ENCODE measurements at regions not wholly inside any gene's neighbourhood (a gene's known extent, or its start where the extent isn't known, plus 50 kb on each side); places are given as distances from the start of the nearest gene placed in this dataset.

- no CpG with 5 or more reads among the region's 7 CpGs for WGBS, 2 donors (ENCODE audit: extremely low coverage in 2 of 2, insufficient read length in 2 of 2, insufficient replicate concordance in 1 of 2)
Measured at GRCh38 chr7:106180721-106181120, 68.6 kb upstream of the SYPL1 start.

DNA sequence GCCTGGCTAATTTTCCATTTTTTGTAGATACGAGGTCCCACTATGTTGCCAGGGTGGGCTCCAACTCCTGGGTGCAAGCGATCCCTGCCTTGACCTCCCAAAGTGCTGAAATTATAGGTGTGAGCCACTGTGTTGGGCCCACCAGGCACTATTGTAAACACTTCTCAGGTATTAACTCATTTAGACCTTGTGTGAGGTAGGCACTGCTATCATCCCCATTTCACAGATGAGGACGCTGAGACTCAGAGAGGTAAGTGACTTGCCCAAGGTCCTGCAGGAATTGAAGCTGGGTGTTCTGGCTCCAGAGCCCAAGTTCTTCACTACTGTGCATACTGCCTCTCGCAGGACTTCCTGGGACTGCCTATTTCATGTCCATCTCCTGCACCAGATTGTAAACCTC lies 67.1 kb upstream of the SYPL1 start:
- DNase-seq (ENCODE audit: low spot score): no peak
- Histone ChIP-seq H3K4ac (ENCODE audit: low read length) (no peak overlapping the region), H2BK120ac (ENCODE audit: low read depth, low read length) (no peak overlapping the region), H3K9me3 (replicated peaks in 1 of 2; ENCODE audit: control insufficient read depth in 2 of 2, insufficient read depth in 1 of 2, low read depth in 1 of 2, low read length in 2 of 2) (no peaks in the 10 kb centered on the region), H3K4me3 (ENCODE audit: low read length in 2 of 2) (no peak overlapping the region), H2AFZ (ENCODE audit: low read length) (no peak overlapping the region), H3K79me1 (ENCODE audit: low read depth, low read length) (no peaks in the 10 kb centered on the region), H2AK5ac (ENCODE audit: low read depth, low read length) (no peak overlapping the region), H3K27me3 (ENCODE audit: control insufficient read depth in 3 of 3, insufficient read depth in 3 of 3, low read depth in 1 of 3, low read length in 3 of 3) (peaks cover 0 to 11% (median 0%) of the 10 kb centered on the region in 3 experiments), H3K36me3 (replicated peaks in 1 of 2; ENCODE audit: control insufficient read depth in 2 of 2, insufficient read depth in 2 of 2, low read length in 2 of 2) (no peaks in the 10 kb centered on the region), H3K14ac (ENCODE audit: low read length) (no peak overlapping the region), H3K18ac (ENCODE audit: low read length) (no peak overlapping the region), H3K27ac (replicated peaks; ENCODE audit: low read length) (no peak overlapping the region), H3K4me2 (ENCODE audit: insufficient read depth, low read length, poor library complexity, severe bottlenecking) (no peak overlapping the region), H3K4me1 (ENCODE audit: control insufficient read depth in 2 of 2, insufficient read depth in 1 of 2, low read depth in 1 of 2, low read length in 2 of 2) (peaks cover 0 to 4% of the 10 kb centered on the region in 2 donors), H2BK5ac (ENCODE audit: low read length) (no peak overlapping the region), H3K9ac (ENCODE audit: low read depth, low read length, poor library complexity) (no peak overlapping the region), H2BK15ac (ENCODE audit: low read length) (no peak overlapping the region), H2BK12ac (ENCODE audit: low read length) (no peak overlapping the region), H4K8ac (ENCODE audit: low read depth, low read length) (no peak overlapping the region), H4K91ac (ENCODE audit: low read depth, low read length, poor library complexity) (no peak overlapping the region), H3K23ac (ENCODE audit: low read depth, low read length, poor library complexity) (no peak overlapping the region)
- WGBS, 2 donors (ENCODE audit: extremely low coverage in 2 of 2, insufficient read length in 2 of 2, insufficient replicate concordance in 1 of 2): no CpG with 5 or more reads among the region's 4 CpGs

More at GRCh38 chr7:106180721-106181120, 68.6 kb upstream of the SYPL1 start:
- DNase-seq (ENCODE audit: low spot score): no peak
- Histone ChIP-seq H3K4ac (ENCODE audit: low read length) (no peak overlapping the region), H3K4me2 (ENCODE audit: insufficient read depth, low read length, poor library complexity, severe bottlenecking) (no peak overlapping the region), H2AK5ac (ENCODE audit: low read depth, low read length) (no peak overlapping the region), H3K36me3 (replicated peaks in 1 of 2; ENCODE audit: control insufficient read depth in 2 of 2, insufficient read depth in 2 of 2, low read length in 2 of 2) (no peaks in the 10 kb centered on the region), H3K27ac (replicated peaks; ENCODE audit: low read length) (no peak overlapping the region), H3K23ac (ENCODE audit: low read depth, low read length, poor library complexity) (no peak overlapping the region), H2BK12ac (ENCODE audit: low read length) (no peak overlapping the region), H2AFZ (ENCODE audit: low read length) (no peak overlapping the region), H4K91ac (ENCODE audit: low read depth, low read length, poor library complexity) (no peak overlapping the region), H3K27me3 (ENCODE audit: control insufficient read depth in 3 of 3, insufficient read depth in 3 of 3, low read depth in 1 of 3, low read length in 3 of 3) (peaks cover 0 to 7% (median 0%) of the 10 kb centered on the region in 3 experiments), H3K79me1 (ENCODE audit: low read depth, low read length) (no peaks in the 10 kb centered on the region), H4K8ac (ENCODE audit: low read depth, low read length) (no peak overlapping the region), H2BK5ac (ENCODE audit: low read length) (no peak overlapping the region), H3K9me3 (replicated peaks in 1 of 2; ENCODE audit: control insufficient read depth in 2 of 2, insufficient read depth in 1 of 2, low read depth in 1 of 2, low read length in 2 of 2) (no peaks in the 10 kb centered on the region), H3K4me3 (ENCODE audit: low read length in 2 of 2) (no peak overlapping the region), H2BK15ac (ENCODE audit: low read length) (no peak overlapping the region), H3K14ac (ENCODE audit: low read length) (no peak overlapping the region), H3K9ac (ENCODE audit: low read depth, low read length, poor library complexity) (no peak overlapping the region), H3K18ac (ENCODE audit: low read length) (no peak overlapping the region), H2BK120ac (ENCODE audit: low read depth, low read length) (no peak overlapping the region), H3K4me1 (ENCODE audit: control insufficient read depth in 2 of 2, insufficient read depth in 1 of 2, low read depth in 1 of 2, low read length in 2 of 2) (peaks cover 0 to 4% of the 10 kb centered on the region in 2 donors)

- no peak overlapping the region for H3K23ac ChIP-seq (ENCODE audit: low read depth, low read length, poor library complexity)
- H3K36me3 ChIP-seq (replicated peaks in 1 of 2; ENCODE audit: control insufficient read depth in 2 of 2, insufficient read depth in 2 of 2, low read length in 2 of 2): no peaks in the 10 kb centered on the region
- H2AFZ ChIP-seq (ENCODE audit: low read length): no peak overlapping the region
- H3K79me1 ChIP-seq (ENCODE audit: low read depth, low read length): no peaks in the 10 kb centered on the region
- H3K4me1 ChIP-seq (ENCODE audit: control insufficient read depth in 2 of 2, insufficient read depth in 1 of 2, low read depth in 1 of 2, low read length in 2 of 2): peaks cover 0 to 4% of the 10 kb centered on the region in 2 donors
- H3K4me2 ChIP-seq (ENCODE audit: insufficient read depth, low read length, poor library complexity, severe bottlenecking): no peak overlapping the region
- H3K4me3 ChIP-seq (ENCODE audit: low read length in 2 of 2): no peak overlapping the region
- no peak overlapping the region for H3K9ac ChIP-seq (ENCODE audit: low read depth, low read length, poor library complexity)
- no peak overlapping the region for H4K91ac ChIP-seq (ENCODE audit: low read depth, low read length, poor library complexity)
- H2BK12ac ChIP-seq (ENCODE audit: low read length): no peak overlapping the region
- no peak overlapping the region for H3K18ac ChIP-seq (ENCODE audit: low read length)
- H2BK15ac ChIP-seq (ENCODE audit: low read length): no peak overlapping the region
- no peak overlapping the region for H3K4ac ChIP-seq (ENCODE audit: low read length)
- WGBS, 2 donors (ENCODE audit: extremely low coverage in 2 of 2, insufficient read length in 2 of 2, insufficient replicate concordance in 1 of 2): no CpG with 5 or more reads among the region's 3 CpGs
- DNase-seq (ENCODE audit: low spot score): no peak
- no peaks in the 10 kb centered on the region for H3K9me3 ChIP-seq (replicated peaks in 1 of 2; ENCODE audit: control insufficient read depth in 2 of 2, insufficient read depth in 1 of 2, low read depth in 1 of 2, low read length in 2 of 2)
- H2BK120ac ChIP-seq (ENCODE audit: low read depth, low read length): no peak overlapping the region
- no peak overlapping the region for H4K8ac ChIP-seq (ENCODE audit: low read depth, low read length)
- no peak overlapping the region for H3K14ac ChIP-seq (ENCODE audit: low read length)
- H3K27me3 ChIP-seq (ENCODE audit: control insufficient read depth in 3 of 3, insufficient read depth in 3 of 3, low read depth in 1 of 3, low read length in 3 of 3): peaks cover 0 to 11% (median 0%) of the 10 kb centered on the region in 3 experiments
- no peak overlapping the region for H3K27ac ChIP-seq (replicated peaks; ENCODE audit: low read length)
- no peak overlapping the region for H2BK5ac ChIP-seq (ENCODE audit: low read length)
- H2AK5ac ChIP-seq (ENCODE audit: low read depth, low read length): no peak overlapping the region
Measured at GRCh38 chr7:106178593-106179134, 66.6 kb upstream of the SYPL1 start.

- no peak overlapping the region for H3K27ac ChIP-seq (replicated peaks; ENCODE audit: low read length)
- no peaks in the 10 kb centered on the region for H3K36me3 ChIP-seq (replicated peaks in 1 of 2; ENCODE audit: control insufficient read depth in 2 of 2, insufficient read depth in 2 of 2, low read length in 2 of 2)
- H2AK5ac ChIP-seq (ENCODE audit: low read depth, low read length): no peak overlapping the region
- peak overlapping the region; percentile 11 for H3K18ac ChIP-seq (ENCODE audit: low read length)
- H2AFZ ChIP-seq (ENCODE audit: low read length): no peak overlapping the region
- no peaks in the 10 kb centered on the region for H3K9me3 ChIP-seq (replicated peaks in 1 of 2; ENCODE audit: control insufficient read depth in 2 of 2, insufficient read depth in 1 of 2, low read depth in 1 of 2, low read length in 2 of 2)
- no peak overlapping the region for H2BK15ac ChIP-seq (ENCODE audit: low read length)
- no peak overlapping the region for H4K8ac ChIP-seq (ENCODE audit: low read depth, low read length)
- H3K23ac ChIP-seq (ENCODE audit: low read depth, low read length, poor library complexity): no peak overlapping the region
- no peak for DNase-seq (ENCODE audit: low spot score)
- no peak overlapping the region for H3K14ac ChIP-seq (ENCODE audit: low read length)
- no peak overlapping the region for H3K4me2 ChIP-seq (ENCODE audit: insufficient read depth, low read length, poor library complexity, severe bottlenecking)
- H3K9ac ChIP-seq (ENCODE audit: low read depth, low read length, poor library complexity): no peak overlapping the region
- no peak overlapping the region for H2BK120ac ChIP-seq (ENCODE audit: low read depth, low read length)
- peaks cover 0 to 4% of the 10 kb centered on the region in 2 donors for H3K4me1 ChIP-seq (ENCODE audit: control insufficient read depth in 2 of 2, insufficient read depth in 1 of 2, low read depth in 1 of 2, low read length in 2 of 2)
- WGBS, 2 donors (ENCODE audit: extremely low coverage in 2 of 2, insufficient read length in 2 of 2, insufficient replicate concordance in 1 of 2): no CpG with 5 or more reads among the region's 11 CpGs
- peaks cover 0 to 11% (median 0%) of the 10 kb centered on the region in 3 experiments for H3K27me3 ChIP-seq (ENCODE audit: control insufficient read depth in 3 of 3, insufficient read depth in 3 of 3, low read depth in 1 of 3, low read length in 3 of 3)
- no peak overlapping the region for H2BK5ac ChIP-seq (ENCODE audit: low read length)
- H3K4ac ChIP-seq (ENCODE audit: low read length): no peak overlapping the region
- H4K91ac ChIP-seq (ENCODE audit: low read depth, low read length, poor library complexity): no peak overlapping the region
- no peaks in the 10 kb centered on the region for H3K79me1 ChIP-seq (ENCODE audit: low read depth, low read length)
- H2BK12ac ChIP-seq (ENCODE audit: low read length): peak overlapping the region; percentile 12
- H3K4me3 ChIP-seq (ENCODE audit: low read length in 2 of 2): no peak overlapping the region
Measured at GRCh38 chr7:106177738-106178592, 65.9 kb upstream of the SYPL1 start.

All from neuronal stem cell (in vitro differentiated cells).